GM23338 (cell line): ENCODE measurements at regions not wholly inside any gene's neighbourhood (a gene's known extent, or its start where the extent isn't known, plus 50 kb on each side); places are given as distances from the start of the nearest gene placed in this dataset.

Experiments used
- ATAC-seq: fragments of 200-7000 bp; cut with Tn5 transposase; 3 replicates; pipeline ENCODE4 v1.9.1; 2020
- DNase-seq: peaks from one replicate; pipeline ENCODE4 v3.0.0-alpha.2; 2015; ENCODE audit warnings: low spot score
- H2AFZ ChIP-seq: fragments of 200-600 bp; sonication (generic); 2 replicates; pipeline ENCODE4 v1.8.0; 2016; ENCODE audit warnings: antibody characterized with exemption, mild to moderate bottlenecking, moderate library complexity
- H3F3A ChIP-seq: fragments of 200-600 bp; sonication (generic); replicated peaks from 2 replicates; pipeline ENCODE4 v1.8.0; 2017; ENCODE audit warnings: antibody characterized with exemption, mixed run types, low read depth
- H3K27ac ChIP-seq: fragments of 200-600 bp; sonication (generic); 2 replicates; pipeline ENCODE4 v1.6.1; 2016; ENCODE audit warnings: low read depth
- H3K27me3 ChIP-seq: fragments of 200-600 bp; sonication (generic); 2 replicates; pipeline ENCODE4 v1.8.0; 2016; ENCODE audit warnings: mild to moderate bottlenecking, mixed run types, moderate library complexity; ENCODE audit not compliant: insufficient read depth
- H3K36me3 ChIP-seq: fragments of 200-600 bp; sonication (generic); 2 replicates; pipeline ENCODE4 v1.8.0; 2016; ENCODE audit warnings: mild to moderate bottlenecking; ENCODE audit not compliant: insufficient read depth
- H3K4me1 ChIP-seq: fragments of 200-600 bp; sonication (generic); 2 replicates; pipeline ENCODE4 v1.8.0; 2016; ENCODE audit warnings: mild to moderate bottlenecking, moderate library complexity; ENCODE audit not compliant: insufficient read depth
- H3K4me2 ChIP-seq: fragments of 200-600 bp; sonication (generic); 2 replicates; pipeline ENCODE4 v1.7.1; 2017; ENCODE audit warnings: mixed run types
- H3K4me3 ChIP-seq: fragments of 200-600 bp; sonication (generic); 2 replicates; pipeline ENCODE4 v1.6.1; 2016; ENCODE audit warnings: mixed run types
- H3K79me2 ChIP-seq: fragments of 200-600 bp; sonication (generic); replicated peaks from 2 replicates; pipeline ENCODE4 v1.8.0; 2017; ENCODE audit warnings: mild to moderate bottlenecking; ENCODE audit not compliant: insufficient read depth
- H3K9me2 ChIP-seq: fragments of 200-600 bp; sonication (generic); 2 replicates; pipeline ENCODE4 v1.8.0; 2017; ENCODE audit not compliant: insufficient read depth
- H4K20me1 ChIP-seq: fragments of 200-600 bp; sonication (generic); replicated peaks from 2 replicates; pipeline ENCODE4 v1.8.0; 2017; ENCODE audit warnings: mild to moderate bottlenecking; ENCODE audit not compliant: insufficient read depth
- H3K27ac Mint-ChIP-seq: 2 replicates; pipeline ENCODE4 v1.8.0; 2020; ENCODE audit warnings: inconsistent platforms, mild to moderate bottlenecking, moderate library complexity, mixed read lengths
- H3K27me3 Mint-ChIP-seq: 3 replicates; pipeline ENCODE4 v1.8.0; 2022; ENCODE audit warnings: low read depth, mild to moderate bottlenecking, moderate library complexity, mixed read lengths, inconsistent platforms; ENCODE audit not compliant: insufficient read depth, poor library complexity
- H3K36me3 Mint-ChIP-seq: 3 replicates; pipeline ENCODE4 v1.8.0; 2021; ENCODE audit warnings: low read depth, mild to moderate bottlenecking, inconsistent platforms, moderate library complexity, mixed read lengths
- H3K4me1 Mint-ChIP-seq: 3 replicates; pipeline ENCODE4 v1.8.0; 2020; ENCODE audit warnings: mild to moderate bottlenecking, inconsistent platforms, mixed read lengths
- H3K4me3 Mint-ChIP-seq: 3 replicates; pipeline ENCODE4 v1.8.0; 2021; ENCODE audit warnings: moderate library complexity, mild to moderate bottlenecking, inconsistent platforms, mixed read lengths
- H3K9me3 Mint-ChIP-seq: 3 replicates; pipeline ENCODE4 v1.8.0; 2020; ENCODE audit warnings: moderate library complexity, mild to moderate bottlenecking, inconsistent platforms, mixed read lengths
- CREB1 ChIP-seq: fragments of 250-450 bp; sonication (Bioruptor Pico); IDR thresholded peaks from 2 replicates; pipeline ENCODE4 v1.5.0; 2020; ENCODE audit warnings: low read depth, mild to moderate bottlenecking, moderate library complexity
- ETS1 ChIP-seq: IDR thresholded peaks from 2 replicates; pipeline ENCODE4 v1.6.1; 2016; ENCODE audit warnings: antibody characterized with exemption
- EZH2 ChIP-seq: fragments of 200-600 bp; sonication (generic); IDR thresholded peaks from one replicate; pipeline ENCODE4 v1.8.0; 2017; ENCODE audit warnings: antibody characterized with exemption, mild to moderate bottlenecking, low read depth; ENCODE audit not compliant: unreplicated experiment
- REST ChIP-seq: IDR thresholded peaks from one replicate; pipeline ENCODE4 v1.6.1; 2018; ENCODE audit warnings: antibody characterized with exemption; ENCODE audit not compliant: unreplicated experiment
- STAT1 ChIP-seq: IDR thresholded peaks from one replicate; pipeline ENCODE4 v1.6.1; 2016; ENCODE audit warnings: antibody characterized with exemption; ENCODE audit not compliant: unreplicated experiment
- ZNF462 ChIP-seq: fragments of 250-450 bp; sonication (Bioruptor Pico); IDR thresholded peaks from 2 replicates; pipeline ENCODE4 v1.5.0; 2020; ENCODE audit warnings: mild to moderate bottlenecking, moderate library complexity

- no peaks in the 10 kb centered on the region for H4K20me1 ChIP-seq
- H3K27me3 ChIP-seq, result no peaks in the 10 kb centered on the region
- H3K4me3 ChIP-seq, result no peak overlapping the region
- no peaks in the 10 kb centered on the region for H3K9me3 Mint-ChIP-seq
- no peaks in the 10 kb centered on the region for H3K4me1 ChIP-seq
- TF ChIP-seq EZH2 (no peak), ZNF462 (CRISPR knock-in tag) (no peak), ETS1 (no peak), STAT1 (no peak)
- no peak overlapping the region for H3K4me2 ChIP-seq
- H3K36me3 ChIP-seq, result no peaks in the 10 kb centered on the region
- no peaks in the 10 kb centered on the region for H3K79me2 ChIP-seq
- no peaks in the 10 kb centered on the region; the same call in 2 of the 3 replicates for H3K4me1 Mint-ChIP-seq
- H3K27me3 Mint-ChIP-seq, result no peaks in the 10 kb centered on the region
- DNase-seq, result no peak
- H3K36me3 Mint-ChIP-seq, result no peaks in the 10 kb centered on the region
- no peak overlapping the region for H3K27ac Mint-ChIP-seq
- H3F3A ChIP-seq, result no peaks in the 10 kb centered on the region
- no peak overlapping the region for H2AFZ ChIP-seq
- ATAC-seq, result no peak
- no peaks in the 10 kb centered on the region for H3K9me2 ChIP-seq
- H3K27ac ChIP-seq, result no peak overlapping the region
- no peak overlapping the region for H3K4me3 Mint-ChIP-seq
Observed at GRCh38 chr17:33667671-33668070, 374.6 kb upstream of the ASIC2 start.

- H3K27ac Mint-ChIP-seq, result no peak overlapping the region
- H3K4me1 Mint-ChIP-seq, result no peaks in the 10 kb centered on the region; the same call in 2 of the 3 replicates
- H3K36me3 Mint-ChIP-seq, result no peaks in the 10 kb centered on the region
- no peaks in the 10 kb centered on the region for H3K79me2 ChIP-seq
- DNase-seq (no peak), ATAC-seq (no peak)
- no peaks in the 10 kb centered on the region for H3K36me3 ChIP-seq
- H3K4me1 ChIP-seq, result no peaks in the 10 kb centered on the region
- H4K20me1 ChIP-seq, result no peaks in the 10 kb centered on the region
- no peaks in the 10 kb centered on the region for H3K27me3 ChIP-seq
- no peak overlapping the region for H3K27ac ChIP-seq
- H3K4me2 ChIP-seq, result no peak overlapping the region
- no peaks in the 10 kb centered on the region for H3K27me3 Mint-ChIP-seq
- H3K9me2 ChIP-seq, result no peaks in the 10 kb centered on the region
- H3K4me3 ChIP-seq, result no peak overlapping the region
- no peak overlapping the region for H3K4me3 Mint-ChIP-seq
- no peak overlapping the region for H2AFZ ChIP-seq
- H3K9me3 Mint-ChIP-seq, result no peaks in the 10 kb centered on the region
- H3F3A ChIP-seq, result no peaks in the 10 kb centered on the region
- no peak for TF ChIP-seq REST
- TF ChIP-seq STAT1, result no peak
- TF ChIP-seq CREB1 (CRISPR knock-in tag), result no peak
Observed at GRCh38 chr17:33668516-33668915, 375.4 kb upstream of the ASIC2 start.
